CD4-positive, alpha-beta T cell treated with Interferon alpha-2 for 1 hour (primary cell): ENCODE measurements at regions not wholly inside any gene's neighbourhood (a gene's known extent, or its start where the extent isn't known, plus 50 kb on each side); places are given as distances from the start of the nearest gene placed in this dataset.
"Not testable (repeated sequence)": the region's sequence is repeated elsewhere in the genome, so short reads cannot be mapped to it uniquely, and the experiment has no call there.

Experiments
- DNase-seq, 2 donors: peaks; one replicate each; pipeline ENCODE4 v3.0.0-alpha.2; 2020 to 2022

DNA sequence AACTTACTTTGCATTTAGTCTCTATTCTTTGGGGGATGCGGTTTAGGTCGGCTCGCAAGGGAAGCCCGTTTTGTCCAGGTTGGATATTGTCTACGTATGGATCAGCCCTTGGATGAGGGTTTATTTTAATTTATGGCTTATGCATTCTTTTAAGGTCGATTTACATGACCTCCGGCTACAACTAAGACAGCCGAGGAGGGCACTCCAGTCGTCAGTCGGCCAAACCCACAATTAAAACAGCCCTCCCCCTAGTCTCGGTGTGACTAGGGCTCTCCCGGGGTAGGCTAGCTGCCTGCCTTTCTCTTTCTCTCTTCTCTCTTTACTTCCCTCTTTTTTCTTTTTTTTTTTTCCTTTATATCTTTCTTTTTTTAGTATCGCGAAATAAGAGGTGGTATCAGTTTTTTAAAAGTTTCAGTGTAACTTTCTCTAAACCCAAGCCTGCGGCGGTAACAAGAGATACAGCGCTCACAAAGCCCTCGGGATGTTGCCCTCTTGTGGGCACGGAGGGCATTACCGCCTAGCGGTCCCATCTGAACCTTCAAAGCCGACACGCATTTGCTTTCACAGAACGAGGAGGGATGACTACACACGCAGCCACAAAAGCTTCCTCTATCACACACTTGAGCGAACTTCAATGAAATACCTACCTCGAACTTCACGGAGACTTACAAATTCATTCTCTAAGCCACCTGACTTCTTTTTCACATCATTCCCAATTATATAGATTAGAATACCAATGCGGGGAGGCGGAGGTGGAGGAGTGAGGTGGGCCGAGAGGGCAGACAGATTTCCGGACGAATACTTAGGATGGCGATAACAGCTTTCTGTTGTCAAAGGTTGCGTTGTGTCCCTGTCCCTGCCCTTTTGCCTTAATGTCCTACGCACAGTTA, 132.3 kb upstream of the C11orf58 start:
- peak; percentile 74 to 81 for DNase-seq

GRCh38 chr11:16605389-16605893, 133.0 kb upstream of the C11orf58 start:
- no peak for DNase-seq

GRCh38 chr11:16604794-16605388, 133.6 kb upstream of the C11orf58 start:
- DNase-seq: no peak

DNA sequence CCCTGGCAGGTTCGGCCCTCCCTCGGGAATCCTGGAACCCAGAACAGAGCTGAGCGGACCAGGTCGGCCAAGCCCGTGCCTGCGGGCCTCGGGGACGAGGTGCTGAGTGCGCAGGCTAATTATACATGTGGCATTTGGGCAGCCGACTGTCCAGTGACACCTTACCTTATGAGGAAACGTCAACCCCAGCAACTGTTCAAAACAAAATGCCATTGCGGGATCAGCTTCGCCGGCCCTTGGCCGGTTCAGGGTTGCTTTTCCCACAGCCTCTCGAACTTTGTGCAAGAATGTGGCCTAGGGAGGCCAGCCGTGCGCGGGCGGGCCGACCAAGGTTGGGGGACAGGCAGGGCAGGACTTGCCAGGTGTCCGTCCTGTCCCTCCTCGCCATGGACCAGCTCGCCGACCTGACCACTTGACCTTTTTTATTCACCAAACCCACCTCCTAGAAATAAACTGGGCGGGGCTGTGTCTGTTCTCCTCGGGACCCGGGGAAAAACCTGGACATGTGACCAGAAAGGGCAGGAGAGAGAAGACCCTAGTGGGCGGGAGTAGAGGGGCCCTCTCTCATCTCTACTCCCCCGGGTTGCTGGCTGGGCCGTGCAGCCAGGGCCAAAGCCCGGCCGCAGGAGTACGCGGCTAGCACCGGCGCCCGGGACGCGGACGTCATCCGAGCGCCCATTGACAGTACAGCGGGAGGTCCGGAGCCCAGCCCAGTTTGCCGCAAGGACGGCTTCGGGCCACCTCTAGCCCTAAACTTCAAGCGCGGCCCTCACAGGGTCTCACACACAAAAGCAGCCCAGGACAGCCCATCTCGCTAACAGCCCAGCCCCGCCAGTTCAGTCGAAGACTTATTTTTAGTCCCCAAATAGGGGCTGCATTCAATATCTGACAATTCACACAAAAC, 134.3 kb upstream of the C11orf58 start:
- DNase-seq: no peak

GRCh38 chr11:16603245-16603644, 135.2 kb upstream of the C11orf58 start:
- no peak for DNase-seq

- DNase-seq: no peak
These were observed 139.5 kb upstream of the C11orf58 start for GRCh38 chr11:16598906-16599305.

DNA sequence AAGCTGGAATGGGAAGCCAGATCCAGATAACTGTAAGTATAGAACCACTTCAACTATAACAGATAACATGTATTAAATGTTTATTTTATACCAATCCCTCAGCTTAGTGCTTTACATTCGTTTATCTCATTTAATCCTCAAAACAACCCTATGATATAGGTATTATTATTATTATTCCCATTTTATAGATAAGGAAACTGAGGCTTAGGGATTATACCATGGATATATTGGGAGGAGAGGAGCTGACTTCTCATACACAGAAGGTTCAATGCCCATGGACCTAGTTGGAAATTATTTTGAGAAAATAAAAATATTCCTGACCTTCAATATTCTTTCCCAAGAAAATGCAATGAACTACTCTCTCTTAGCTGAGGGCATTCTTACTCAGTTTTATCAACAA, 140.4 kb upstream of the C11orf58 start:
- no peak for DNase-seq

GRCh38 chr11:16596231-16596630, 142.2 kb upstream of the C11orf58 start:
- no peak for DNase-seq

- no peak for DNase-seq
These were observed 147.3 kb upstream of the C11orf58 start for GRCh38 chr11:16591157-16591556.

DNA sequence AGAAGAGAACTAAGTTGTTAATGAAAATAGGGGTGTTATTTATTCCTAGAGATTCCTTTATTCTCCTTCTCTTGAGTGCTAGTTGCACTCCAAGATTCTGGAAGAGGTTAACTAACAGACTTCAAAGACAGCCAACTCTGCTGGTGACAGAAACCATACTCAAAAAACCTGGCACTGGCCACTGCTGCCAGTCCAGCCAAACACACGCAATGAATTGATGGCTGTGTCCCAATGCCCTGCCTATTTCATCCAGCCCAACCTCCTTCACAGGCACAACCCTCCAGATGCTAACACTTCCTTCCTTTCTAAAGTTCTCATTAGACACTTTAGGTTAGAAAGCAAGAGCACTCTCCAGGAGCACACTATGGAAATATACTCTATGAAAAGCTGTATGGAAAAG, 150.8 kb upstream of the C11orf58 start:
- DNase-seq: no peak

DNA sequence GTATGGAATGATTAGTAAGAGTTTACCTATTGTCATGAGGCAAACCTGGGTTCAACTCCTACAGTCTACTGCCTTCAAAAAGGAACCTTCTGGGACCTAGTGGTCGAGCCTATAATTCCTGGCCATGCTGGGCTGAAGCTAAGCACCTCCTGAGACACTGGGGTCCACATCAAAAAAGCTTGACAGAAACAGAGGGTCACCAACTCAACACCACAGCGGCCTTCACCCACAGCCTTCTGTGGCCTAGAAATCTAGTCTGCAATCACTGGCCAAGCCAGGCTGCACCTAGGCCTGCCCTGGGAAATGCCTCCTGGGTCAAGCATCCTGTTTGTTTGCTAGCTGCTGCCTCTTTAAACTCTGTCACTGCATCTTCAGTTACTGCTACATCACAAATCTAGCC, 153.9 kb upstream of the C11orf58 start:
- no peak for DNase-seq

GRCh38 chr11:16581078-16581477, 157.4 kb upstream of the C11orf58 start:
- DNase-seq: not testable (repeated sequence)

DNA sequence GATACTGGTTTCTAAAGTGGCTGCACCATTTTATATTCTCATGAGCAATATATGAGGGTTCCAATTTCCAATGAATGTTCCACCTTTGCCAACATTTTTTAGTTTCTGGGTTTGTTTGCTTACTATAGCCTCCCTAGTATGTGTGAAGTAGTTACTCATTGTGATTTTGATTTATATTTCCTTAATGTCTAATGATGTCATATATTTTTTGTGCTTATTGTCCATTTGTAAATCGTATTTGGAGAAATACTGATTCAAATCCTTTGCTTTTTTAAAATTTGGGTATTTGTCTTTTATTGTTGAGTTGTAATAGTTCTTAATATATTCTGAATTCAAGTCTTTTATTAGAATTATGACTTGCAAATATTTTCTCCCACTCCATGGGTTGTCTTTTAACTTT, 161.0 kb upstream of the C11orf58 start:
- no peak for DNase-seq

- DNase-seq: not testable (repeated sequence)
These were observed 163.6 kb upstream of the C11orf58 start for GRCh38 chr11:16574889-16575288.

DNA sequence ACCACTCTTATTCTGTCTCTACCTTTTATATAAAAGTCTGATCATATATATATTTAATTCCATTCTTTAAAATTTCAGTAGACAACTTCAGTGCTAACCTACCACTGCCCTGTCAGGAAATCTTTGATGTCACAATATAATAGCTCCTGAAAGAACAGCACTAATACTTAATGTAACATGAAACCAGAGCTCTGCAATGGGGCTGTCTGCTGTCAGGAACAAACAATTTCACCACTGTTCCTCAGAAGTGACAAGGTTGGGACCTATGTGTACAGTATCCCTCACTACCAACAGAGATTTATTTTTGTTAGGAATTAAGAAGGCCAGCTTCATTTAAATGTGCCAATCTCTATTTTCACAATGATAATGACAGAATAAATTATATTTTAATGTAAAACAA, 165.5 kb upstream of the C11orf58 start:
- DNase-seq: no peak

DNA sequence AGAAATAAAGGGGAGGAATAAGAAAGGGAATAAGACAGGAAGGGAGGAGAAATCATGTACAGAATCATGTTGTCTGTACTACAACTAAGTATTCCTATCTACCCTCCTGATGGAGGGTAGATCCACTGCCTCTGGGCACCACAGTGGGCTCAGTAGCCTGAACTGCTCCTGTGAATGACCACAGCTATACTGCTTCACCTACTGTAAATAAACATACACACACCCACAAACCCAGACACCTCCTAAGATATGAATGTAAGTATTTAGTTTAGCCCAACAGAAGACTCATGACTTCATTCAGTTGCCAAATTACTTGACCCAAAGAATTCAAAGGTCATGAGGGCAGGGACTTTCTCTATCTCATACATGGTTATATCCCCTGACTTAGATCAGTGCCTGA, 177.3 kb upstream of the C11orf58 start:
- no peak for DNase-seq

GRCh38 chr11:16558494-16558893, 180.0 kb upstream of the C11orf58 start:
- DNase-seq: no peak

- DNase-seq: no peak
These were observed 182.5 kb upstream of the C11orf58 start for GRCh38 chr11:16555956-16556355.

DNA sequence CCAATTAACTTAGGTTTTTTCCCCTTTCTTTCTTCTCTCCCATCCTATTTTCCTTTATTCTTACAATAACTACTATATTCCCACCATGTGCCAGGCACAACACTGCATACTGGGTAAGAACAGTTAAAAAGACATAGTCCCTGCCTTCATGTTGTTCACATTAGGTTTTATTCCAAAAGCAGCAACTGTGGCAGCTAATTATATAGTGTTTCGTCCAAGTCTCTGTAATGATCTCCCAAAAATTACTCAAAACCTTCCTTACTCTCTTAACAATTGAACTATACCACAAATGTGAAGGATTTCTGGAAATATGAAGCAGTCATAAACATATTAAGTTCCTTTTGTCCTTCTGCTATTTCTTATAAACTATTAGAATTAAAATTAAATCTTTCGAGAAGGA, 184.1 kb upstream of the C11orf58 start:
- DNase-seq: no peak

DNA sequence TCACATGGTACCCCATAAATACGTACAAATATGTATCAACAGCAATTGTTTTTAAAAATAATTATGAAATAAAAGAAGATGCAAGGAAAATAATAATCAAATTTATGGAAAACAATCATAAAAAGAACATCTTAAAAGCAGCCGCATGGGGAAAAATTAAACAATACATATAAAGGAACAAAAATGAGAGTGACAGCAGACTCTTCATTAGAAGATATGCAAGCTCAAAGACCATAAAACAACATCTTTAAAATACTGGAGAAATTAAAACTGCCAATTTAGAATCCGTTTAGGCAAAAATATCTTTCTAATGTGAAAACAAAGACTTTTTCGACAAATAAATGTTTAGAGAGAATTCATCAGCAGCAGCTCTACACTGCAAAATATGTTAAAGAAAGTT, 190.6 kb upstream of the C11orf58 start:
- DNase-seq: no peak

GRCh38 chr11:16543642-16544041, 187.3 kb upstream of the SOX6 start:
- no peak for DNase-seq

- no peak for DNase-seq
These were observed 186.0 kb upstream of the SOX6 start for GRCh38 chr11:16542353-16542752.

DNA sequence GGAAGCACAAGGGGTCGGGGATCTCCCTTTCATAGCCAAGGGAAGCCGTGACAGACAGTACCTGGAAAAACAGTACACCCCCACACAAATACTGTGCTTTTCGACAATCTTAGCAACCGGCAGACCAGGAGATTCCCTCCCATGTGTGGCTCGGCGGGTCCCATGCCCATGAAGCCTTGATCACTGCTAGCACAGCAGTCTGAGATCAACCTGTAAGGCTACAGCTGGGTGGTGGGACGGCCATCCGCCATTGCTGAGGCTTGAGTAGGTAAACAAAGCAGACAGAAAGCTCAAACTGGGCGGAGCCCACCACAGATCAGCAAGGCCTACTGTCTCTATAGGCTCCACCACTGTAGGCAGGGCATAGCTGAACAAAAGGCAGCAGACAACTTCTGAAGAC, 180.2 kb upstream of the SOX6 start:
- no peak for DNase-seq
